ENCODE measurements at regions not wholly inside any gene's neighbourhood (a gene's known extent, or its start where the extent isn't known, plus 50 kb on each side); places are given as distances from the start of the nearest gene placed in this dataset.

DNA sequence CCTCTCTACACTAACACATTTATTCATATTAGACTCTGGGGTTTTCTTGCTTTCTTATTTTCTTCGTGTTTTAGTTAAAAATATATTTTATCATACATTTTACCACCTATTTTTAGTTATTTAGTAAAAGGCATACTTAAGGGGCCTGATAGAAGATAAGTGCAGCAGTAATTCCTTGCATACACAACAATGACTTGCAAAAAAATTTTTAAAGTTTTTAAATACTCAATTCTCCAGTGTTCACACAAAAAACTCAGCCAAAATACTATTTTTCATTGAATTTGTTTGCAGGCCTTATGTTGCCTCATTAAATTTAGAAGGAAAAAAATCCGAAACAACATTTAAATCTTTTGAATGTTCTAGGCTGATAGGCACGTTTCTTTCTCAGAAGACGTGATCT is 2431.7 kb downstream of the PCDH9 start:
- no peaks in the 10 kb centered on the region for H3K9me3 ChIP-seq (ENCODE audit: control insufficient read depth, low read depth, low read length)
- H2BK20ac ChIP-seq (ENCODE audit: low read depth, low read length, poor library complexity, severe bottlenecking) = no peak overlapping the region
- H2BK15ac ChIP-seq (ENCODE audit: low read depth, low read length) = no peak overlapping the region
- H3K9me3 Mint-ChIP-seq = no peaks in the 10 kb centered on the region
- H3K4me3 Mint-ChIP-seq = no peak overlapping the region
- H2BK12ac ChIP-seq (ENCODE audit: insufficient read length, low read depth, low read length) = no peak overlapping the region
- H4K20me1 ChIP-seq (ENCODE audit: control insufficient read depth, insufficient read depth, insufficient read length) = no peaks in the 10 kb centered on the region
- H3K4ac ChIP-seq (ENCODE audit: low read depth, low read length) = no peak overlapping the region
- no peaks in the 10 kb centered on the region for H3K79me1 ChIP-seq (ENCODE audit: insufficient read depth, low read depth, low read length, poor library complexity, severe bottlenecking)
- H3K4me1 ChIP-seq (ENCODE audit: insufficient read depth, low read length) = no peaks in the 10 kb centered on the region
- H3K4me2 ChIP-seq (ENCODE audit: insufficient read depth, insufficient read length, low read length) = no peak overlapping the region
- H3K27me3 Mint-ChIP-seq (ENCODE audit: low read depth) = no peaks in the 10 kb centered on the region
- H4K8ac ChIP-seq (replicated peaks; ENCODE audit: insufficient read length, low read depth, low read length) = no peak overlapping the region
- no peak overlapping the region for H2AK5ac ChIP-seq (ENCODE audit: insufficient read length, low read length)
- H3K14ac ChIP-seq (ENCODE audit: insufficient read depth, low read length) = no peak overlapping the region
- no peak for TF ChIP-seq CTCF (conservative IDR thresholded peaks at IDR 0.05)
- H3K36me3 Mint-ChIP-seq (ENCODE audit: insufficient read depth in 1 of 3, low read depth in 3 of 3) = no peaks in the 10 kb centered on the region
- H3K27ac Mint-ChIP-seq = no peak overlapping the region; a peak in 1 of 7 replicates
- no peaks in the 10 kb centered on the region for H3K79me2 ChIP-seq (ENCODE audit: insufficient read depth, low read length)
- no peaks in the 10 kb centered on the region for H3K23me2 ChIP-seq (ENCODE audit: insufficient read length, low read depth, low read length, poor library complexity, severe bottlenecking)
- H3K56ac ChIP-seq (ENCODE audit: insufficient read length, low read depth, low read length) = no peak overlapping the region
- H2BK120ac ChIP-seq (ENCODE audit: low read depth, low read length, poor library complexity, severe bottlenecking) = no peak overlapping the region
- no peak for DNase-seq
- H3K27me3 ChIP-seq (ENCODE audit: insufficient read depth, low read length) = no peaks in the 10 kb centered on the region
- no peaks in the 10 kb centered on the region for H3K4me1 Mint-ChIP-seq
- no peak overlapping the region for H3K27ac ChIP-seq (ENCODE audit: insufficient read length, low read depth, low read length)
- H2AFZ ChIP-seq (ENCODE audit: low read length) = no peak overlapping the region
- H4K5ac ChIP-seq (ENCODE audit: insufficient read length, low read depth, low read length) = no peak overlapping the region
- no peak overlapping the region for H2BK5ac ChIP-seq (ENCODE audit: insufficient read length, low read length)
- no peak overlapping the region for H3K18ac ChIP-seq (ENCODE audit: insufficient read length, low read depth, low read length)
- no peak overlapping the region for H3K23ac ChIP-seq (ENCODE audit: insufficient read length, low read depth, low read length)
- no CpG with 5 or more reads among the region's 4 CpGs for WGBS (ENCODE audit: extremely low coverage, insufficient read length, low lambda C conversion rate)
- H3T11ph ChIP-seq (ENCODE audit: low read length) = no peak overlapping the region
- H3K9ac ChIP-seq (ENCODE audit: extremely low read depth, insufficient read length, low read length) = no peak overlapping the region
- no peak overlapping the region for H4K91ac ChIP-seq (ENCODE audit: insufficient read length, low read depth, low read length)
